ENCODE measurements at regions not wholly inside any gene's neighbourhood (a gene's known extent, or its start where the extent isn't known, plus 50 kb on each side); places are given as distances from the start of the nearest gene placed in this dataset.

DNA sequence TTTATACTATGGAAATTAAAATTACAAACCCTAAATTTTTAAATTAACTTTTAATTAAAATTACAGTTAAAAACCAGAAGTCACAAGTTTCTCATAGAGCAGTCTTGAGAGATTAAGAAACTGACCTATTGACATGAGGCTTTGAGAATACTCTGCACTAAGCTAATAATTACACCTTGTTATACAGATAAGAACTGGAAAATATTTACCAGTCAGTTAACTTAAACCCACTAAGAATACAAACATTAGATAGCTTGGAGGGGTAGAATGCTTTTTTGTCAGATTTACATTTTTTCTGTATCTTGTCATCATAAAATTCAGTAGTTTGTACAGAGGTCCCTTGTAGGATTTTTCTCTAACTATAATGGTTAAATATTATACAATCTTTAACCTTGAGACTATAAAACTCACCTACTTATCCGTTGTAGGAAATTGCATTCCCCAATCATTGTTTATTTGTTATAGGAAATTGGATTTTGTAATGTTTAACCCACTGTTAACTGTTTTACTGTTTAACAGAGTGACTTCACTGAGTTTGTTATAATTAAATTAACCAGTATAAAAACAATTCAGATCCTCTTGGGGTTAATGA lies 219.7 kb upstream of the PKDCC start:
- no peak for DNase-seq (ENCODE audit: low read depth)
- TF ChIP-seq, protein P1, sequence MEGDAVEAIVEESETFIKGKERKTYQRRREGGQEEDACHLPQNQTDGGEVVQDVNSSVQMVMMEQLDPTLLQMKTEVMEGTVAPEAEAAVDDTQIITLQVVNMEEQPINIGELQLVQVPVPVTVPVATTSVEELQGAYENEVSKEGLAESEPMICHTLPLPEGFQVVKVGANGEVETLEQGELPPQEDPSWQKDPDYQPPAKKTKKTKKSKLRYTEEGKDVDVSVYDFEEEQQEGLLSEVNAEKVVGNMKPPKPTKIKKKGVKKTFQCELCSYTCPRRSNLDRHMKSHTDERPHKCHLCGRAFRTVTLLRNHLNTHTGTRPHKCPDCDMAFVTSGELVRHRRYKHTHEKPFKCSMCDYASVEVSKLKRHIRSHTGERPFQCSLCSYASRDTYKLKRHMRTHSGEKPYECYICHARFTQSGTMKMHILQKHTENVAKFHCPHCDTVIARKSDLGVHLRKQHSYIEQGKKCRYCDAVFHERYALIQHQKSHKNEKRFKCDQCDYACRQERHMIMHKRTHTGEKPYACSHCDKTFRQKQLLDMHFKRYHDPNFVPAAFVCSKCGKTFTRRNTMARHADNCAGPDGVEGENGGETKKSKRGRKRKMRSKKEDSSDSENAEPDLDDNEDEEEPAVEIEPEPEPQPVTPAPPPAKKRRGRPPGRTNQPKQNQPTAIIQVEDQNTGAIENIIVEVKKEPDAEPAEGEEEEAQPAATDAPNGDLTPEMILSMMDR (conservative IDR thresholded peaks at IDR 0.05; ENCODE audit: control insufficient read depth, insufficient read depth, low read depth, low read length), result no peak
- no peak overlapping the region for H3K4me3 ChIP-seq (ENCODE audit: control insufficient read depth, low read depth, low read length)

DNA sequence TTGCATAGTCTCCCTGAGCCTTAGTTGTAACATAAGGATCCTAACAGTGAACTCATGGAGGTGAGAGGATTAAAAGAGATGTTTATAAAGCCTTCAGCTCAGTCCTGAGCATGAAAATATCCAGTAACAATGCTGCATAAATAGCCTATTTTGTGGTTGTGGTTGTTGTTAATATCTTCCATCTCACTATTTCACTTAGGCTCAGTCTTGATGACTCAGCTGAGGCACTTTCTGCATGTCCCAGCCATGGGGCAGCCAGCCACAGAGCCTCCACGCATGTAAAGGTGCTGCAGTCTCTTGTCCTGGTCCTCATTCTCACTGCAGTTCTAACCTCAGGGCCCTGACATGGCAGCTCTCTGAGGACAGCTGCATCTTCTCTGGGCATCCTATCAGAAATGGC lies 218.8 kb upstream of the PKDCC start:
- no peak overlapping the region for H3K4me3 ChIP-seq (ENCODE audit: control insufficient read depth, low read depth, low read length)
- TF ChIP-seq, protein P1 (conservative IDR thresholded peaks at IDR 0.05; ENCODE audit: control insufficient read depth, insufficient read depth, low read depth, low read length), result no peak
- DNase-seq (ENCODE audit: low read depth), result no peak

DNA sequence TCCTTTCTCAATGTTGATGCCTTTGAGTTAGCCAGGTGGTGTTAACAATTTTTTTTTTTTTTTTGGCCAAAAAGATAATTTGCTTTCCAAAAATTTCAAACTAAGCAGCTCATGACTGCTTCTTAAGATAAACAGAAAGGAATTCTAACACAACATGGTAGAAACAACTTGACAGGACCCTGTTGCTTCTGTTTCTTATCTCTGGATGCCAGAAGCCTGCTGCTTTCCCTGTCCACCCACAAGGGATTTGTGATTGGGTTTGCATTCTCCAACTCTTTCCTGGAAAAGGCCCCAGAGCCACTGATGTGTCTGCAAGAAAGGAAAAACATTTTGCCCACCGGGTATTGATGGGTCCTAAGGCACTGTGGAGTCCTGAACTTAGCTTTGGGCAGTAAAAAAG lies 217.2 kb upstream of the PKDCC start:
- no peak overlapping the region for H3K4me3 ChIP-seq (ENCODE audit: control insufficient read depth, low read depth, low read length)
- TF ChIP-seq, protein P1 (conservative IDR thresholded peaks at IDR 0.05; ENCODE audit: control insufficient read depth, insufficient read depth, low read depth, low read length), result no peak
- no peak for DNase-seq (ENCODE audit: low read depth)

DNA sequence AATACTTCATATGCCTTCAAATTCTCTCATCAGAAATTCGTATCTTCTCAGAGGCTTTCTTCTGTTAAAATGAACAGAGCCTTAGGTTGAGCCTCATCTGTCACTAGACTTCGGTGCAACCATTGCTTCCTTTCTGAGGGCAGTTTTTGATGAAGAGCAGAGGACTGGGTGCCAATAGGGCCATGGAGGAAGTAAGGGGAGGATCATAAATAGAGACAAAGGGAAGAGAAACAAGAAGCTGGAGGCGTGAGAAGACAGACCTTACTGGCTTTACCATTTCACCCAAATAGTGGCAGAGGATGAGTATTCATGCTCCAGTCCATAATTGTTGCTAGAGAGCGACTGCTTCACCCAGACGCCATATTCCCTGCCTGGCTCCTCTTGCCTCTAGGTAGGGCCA lies 215.6 kb upstream of the PKDCC start:
- no peak for DNase-seq (ENCODE audit: low read depth)
- TF ChIP-seq, protein P1 (conservative IDR thresholded peaks at IDR 0.05; ENCODE audit: control insufficient read depth, insufficient read depth, low read depth, low read length), result no peak
- H3K4me3 ChIP-seq (ENCODE audit: control insufficient read depth, low read depth, low read length), result no peak overlapping the region

DNA sequence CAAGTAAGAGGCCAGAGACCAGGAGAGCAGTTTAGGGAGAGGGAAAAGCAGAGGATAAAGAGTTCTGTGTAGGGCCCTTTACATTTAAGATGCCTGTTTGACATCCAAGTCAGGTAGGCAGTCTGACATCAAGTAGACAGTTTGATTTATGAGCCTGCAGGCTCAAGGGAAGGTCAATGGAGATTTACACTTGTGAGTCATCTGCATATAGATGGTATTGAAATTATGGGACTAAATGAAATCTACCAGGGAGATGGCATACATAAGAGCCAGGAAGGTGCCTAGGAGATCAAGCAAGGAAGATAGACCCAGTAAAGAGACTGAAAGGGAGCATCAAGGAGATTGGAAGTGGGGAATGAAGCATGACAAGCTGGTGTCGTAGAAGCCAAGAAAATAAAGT lies 212.4 kb upstream of the PKDCC start:
- TF ChIP-seq, protein P1 (conservative IDR thresholded peaks at IDR 0.05; ENCODE audit: control insufficient read depth, insufficient read depth, low read depth, low read length), result no peak
- no peak overlapping the region for H3K4me3 ChIP-seq (ENCODE audit: control insufficient read depth, low read depth, low read length)
- no peak for DNase-seq (ENCODE audit: low read depth)

DNA sequence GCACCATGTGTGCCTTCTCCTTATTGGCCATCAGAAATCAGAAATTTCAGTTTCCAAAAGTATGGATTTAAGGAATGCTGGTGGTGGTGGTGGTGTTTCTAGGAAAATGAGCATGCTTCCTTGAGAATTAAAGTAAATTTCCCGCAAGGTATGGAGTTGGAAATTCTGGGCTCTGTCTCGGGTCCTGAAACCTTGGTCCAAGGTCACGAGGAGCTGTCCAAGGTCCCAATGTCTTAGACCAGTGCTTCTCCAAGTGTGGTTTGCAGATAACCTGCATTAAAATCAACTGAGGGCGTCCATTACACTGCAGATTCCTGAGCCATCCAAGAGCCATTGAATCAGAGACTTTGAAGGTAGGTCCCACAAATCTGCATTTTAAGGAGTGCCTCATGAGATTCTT lies 210.9 kb upstream of the PKDCC start:
- H3K4me3 ChIP-seq (ENCODE audit: control insufficient read depth, low read depth, low read length), result no peak overlapping the region
- TF ChIP-seq, protein P1 (conservative IDR thresholded peaks at IDR 0.05; ENCODE audit: control insufficient read depth, insufficient read depth, low read depth, low read length), result no peak
- DNase-seq (ENCODE audit: low read depth), result peak; percentile 61

DNA sequence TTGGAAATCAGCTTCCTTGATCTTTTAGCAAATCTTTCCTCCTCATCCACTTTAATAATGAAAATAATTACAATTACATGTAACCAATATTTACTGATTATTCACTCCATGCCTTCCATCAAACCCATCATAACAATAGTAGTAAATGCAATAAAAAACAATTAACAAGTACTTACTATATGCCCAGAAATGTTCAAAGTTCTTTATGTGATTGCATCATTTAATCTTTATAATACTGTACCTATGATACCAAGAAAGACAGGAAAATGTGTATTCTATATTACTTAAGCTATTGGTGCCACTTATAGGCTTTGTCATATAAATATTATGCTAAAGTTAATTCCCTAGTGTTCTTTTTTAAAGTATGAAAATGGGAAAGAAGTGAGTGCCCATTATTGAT lies 210.2 kb upstream of the PKDCC start:
- DNase-seq (ENCODE audit: low read depth), result no peak
- no peak overlapping the region for H3K4me3 ChIP-seq (ENCODE audit: control insufficient read depth, low read depth, low read length)
- TF ChIP-seq, protein P1 (conservative IDR thresholded peaks at IDR 0.05; ENCODE audit: control insufficient read depth, insufficient read depth, low read depth, low read length), result no peak

All from fibroblast of mammary gland (primary cell).